Lung microvascular endothelial cell (primary cell): ENCODE measurements at regions not wholly inside any gene's neighbourhood (a gene's known extent, or its start where the extent isn't known, plus 50 kb on each side); places are given as distances from the start of the nearest gene placed in this dataset.
A peak's percentile ranks its signal among the peaks of the same experiment; 100 is the strongest.

Experiments used
- DNase-seq, 2 donors: peaks; one replicate each; pipeline versions ENCODE4 v3.0.0 to v3.0.0-alpha.2; 2010; ENCODE audit warnings: low read depth in 2 of 2

DNA sequence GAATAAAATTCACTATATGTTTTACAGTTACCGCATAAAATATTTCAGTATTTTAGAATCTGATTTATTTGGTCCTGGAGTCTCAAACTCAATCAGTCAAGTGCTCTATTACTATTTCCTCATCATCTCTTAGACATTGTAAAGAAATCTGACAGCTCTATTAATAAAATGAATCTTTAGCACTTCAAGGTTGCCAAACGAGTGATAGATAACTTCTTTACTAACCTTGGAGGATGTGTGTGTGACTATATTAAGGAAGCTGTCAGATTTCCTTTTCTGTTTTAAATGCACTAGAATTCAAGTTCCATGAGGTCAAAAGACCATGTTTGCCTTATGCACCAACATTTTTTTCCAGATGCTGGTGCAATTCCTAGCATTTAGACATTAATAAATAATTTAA, 389.8 kb upstream of the AZI2 start:
- no peak for DNase-seq

DNA sequence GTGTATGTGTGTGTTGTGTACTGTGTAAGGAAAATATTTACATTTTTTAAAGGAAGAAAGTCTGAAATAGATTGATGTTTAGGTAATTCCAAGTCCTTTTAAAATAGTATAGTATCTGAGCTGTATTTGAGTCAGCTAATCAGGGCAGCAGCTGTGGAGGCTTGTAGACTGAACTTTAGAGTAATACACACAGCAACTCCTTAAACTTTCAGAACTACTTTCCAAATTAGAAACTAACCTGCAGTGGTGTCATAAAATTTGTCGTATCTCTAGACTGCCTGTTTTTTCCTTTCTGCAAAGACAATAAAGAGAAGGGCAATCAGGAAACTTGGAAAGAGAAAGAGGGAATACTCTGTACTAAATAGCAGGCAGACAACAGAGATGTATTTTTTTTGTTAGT, 391.0 kb upstream of the AZI2 start:
- DNase-seq = no peak

DNA sequence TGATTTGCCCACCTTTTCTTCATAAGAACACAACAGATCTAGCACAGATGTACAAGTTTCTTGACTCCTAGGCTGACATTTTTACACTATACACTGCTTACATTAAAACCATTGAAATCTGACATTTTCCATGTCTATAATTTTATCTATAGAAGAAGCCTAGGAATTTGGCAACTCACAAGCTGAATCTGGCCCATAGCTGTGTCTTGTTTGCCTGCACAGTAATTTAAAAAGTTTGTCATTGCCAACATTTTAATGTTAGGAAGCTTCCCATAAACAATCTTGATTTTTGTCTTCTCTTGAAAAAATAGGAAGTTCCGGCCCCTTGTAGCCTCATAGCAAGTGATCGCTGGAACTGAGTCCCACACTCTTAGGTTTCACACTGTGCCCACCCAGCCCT, 394.6 kb upstream of the AZI2 start:
- DNase-seq = no peak

DNA sequence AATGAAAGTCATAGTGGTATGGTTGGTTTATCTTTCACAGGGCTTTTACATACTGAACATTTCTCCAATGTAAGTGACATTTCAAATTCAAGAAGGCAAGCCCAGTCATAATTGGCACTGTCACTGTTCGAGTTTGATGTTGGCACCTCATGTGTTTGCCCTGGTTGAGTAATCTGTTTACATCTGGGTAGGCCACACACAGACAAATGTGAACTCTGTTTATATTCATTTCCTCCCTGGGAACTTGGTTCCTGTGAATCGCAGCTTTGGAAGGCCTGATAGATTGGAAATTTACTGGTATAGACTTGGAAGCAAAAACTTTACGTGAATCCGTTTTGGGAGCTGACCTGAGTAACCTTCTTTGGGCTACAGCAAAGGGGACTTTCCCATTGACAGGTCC, 395.2 kb upstream of the AZI2 start:
- DNase-seq = peak; percentile 26 to 80

DNA sequence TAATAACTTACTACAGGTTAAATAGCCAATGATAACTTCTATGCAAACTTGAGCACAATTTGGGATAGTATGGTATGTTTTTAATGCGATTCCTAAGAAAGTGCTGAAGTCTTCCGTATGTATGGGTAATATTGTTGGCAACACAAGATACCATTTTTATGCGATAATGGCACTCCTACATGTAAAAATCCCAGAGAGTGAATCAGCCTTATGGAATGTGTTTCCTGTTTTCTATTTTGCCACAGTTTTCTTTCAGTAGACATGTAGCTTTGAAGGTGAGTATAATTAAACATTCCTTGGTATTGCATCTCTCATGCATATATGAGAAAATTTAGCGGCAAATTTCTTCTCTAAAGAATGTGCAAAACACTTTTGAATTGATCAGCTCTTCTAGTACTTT, 396.8 kb upstream of the AZI2 start:
- DNase-seq = peak; percentile 15 to 72

DNA sequence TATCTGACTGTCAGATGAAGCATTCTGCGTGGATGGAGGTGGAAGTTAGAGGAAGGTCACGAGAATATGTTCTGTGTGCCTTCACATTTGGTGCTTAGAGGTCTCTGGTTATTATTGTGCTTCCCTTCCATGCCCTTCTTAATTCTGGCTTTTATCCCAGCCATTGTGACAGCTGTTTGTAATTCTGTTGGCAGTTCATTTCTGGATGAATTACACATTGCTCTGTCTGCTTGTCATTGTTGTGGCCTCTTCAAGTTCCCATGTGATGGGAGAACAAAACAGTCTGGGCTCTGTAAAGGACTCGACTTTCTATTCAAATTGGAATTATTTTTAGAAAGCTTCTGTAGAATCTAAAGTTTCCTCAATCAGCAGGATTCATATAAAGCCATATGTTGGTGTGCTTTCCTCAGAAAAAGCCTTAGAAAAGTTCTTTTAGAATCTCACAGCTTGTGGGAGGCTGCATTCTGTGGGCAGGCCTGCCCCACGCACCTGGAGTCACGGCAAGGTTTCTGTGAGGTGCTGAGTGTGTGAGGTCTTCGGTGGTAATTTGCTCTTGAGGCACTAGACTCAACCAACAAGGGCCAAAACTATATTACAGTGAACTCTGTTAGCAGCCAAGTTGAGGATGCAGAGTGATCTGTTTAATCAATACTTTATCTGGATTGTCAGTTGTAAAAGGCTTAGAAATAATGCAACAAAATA, 397.4 kb upstream of the AZI2 start:
- peak; percentile 37 to 88 for DNase-seq

DNA sequence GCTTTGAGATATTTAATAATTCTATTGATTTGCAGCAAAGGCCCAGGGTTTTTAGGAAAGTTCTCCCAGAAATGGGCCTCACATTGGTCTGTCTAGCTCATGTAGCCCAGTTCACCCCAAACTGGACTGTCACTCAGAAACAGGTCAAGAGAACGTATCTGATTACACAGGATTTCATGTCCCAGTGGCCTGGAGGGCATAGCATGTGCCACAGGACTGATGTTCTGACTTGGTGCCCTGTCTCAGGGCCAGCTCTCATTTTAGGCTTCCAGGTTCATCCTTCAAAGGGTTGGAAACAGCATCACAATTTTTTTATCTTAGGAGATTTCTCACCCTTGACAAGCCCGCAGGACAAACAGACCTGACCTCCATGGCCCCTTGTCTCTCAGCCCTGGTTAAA, 398.4 kb upstream of the AZI2 start:
- no peak for DNase-seq

DNA sequence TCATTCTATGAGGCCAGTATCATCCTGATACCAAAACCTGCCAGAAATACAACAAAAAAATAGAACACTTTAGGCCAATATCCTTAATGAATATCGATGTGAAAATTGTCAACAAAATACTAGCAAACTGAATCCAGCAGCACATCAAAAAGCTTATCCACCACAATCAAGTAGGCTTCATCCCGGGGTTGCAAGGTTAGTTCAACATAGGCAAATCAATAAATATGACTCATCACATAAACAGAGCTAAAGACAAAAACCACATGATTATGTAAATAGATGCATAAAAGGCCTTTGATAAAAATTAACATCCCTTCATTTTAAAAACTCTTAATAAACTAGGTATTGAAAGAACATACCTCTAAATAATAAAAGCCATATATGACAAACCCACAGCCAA, 403.2 kb upstream of the AZI2 start:
- DNase-seq = no peak

DNA sequence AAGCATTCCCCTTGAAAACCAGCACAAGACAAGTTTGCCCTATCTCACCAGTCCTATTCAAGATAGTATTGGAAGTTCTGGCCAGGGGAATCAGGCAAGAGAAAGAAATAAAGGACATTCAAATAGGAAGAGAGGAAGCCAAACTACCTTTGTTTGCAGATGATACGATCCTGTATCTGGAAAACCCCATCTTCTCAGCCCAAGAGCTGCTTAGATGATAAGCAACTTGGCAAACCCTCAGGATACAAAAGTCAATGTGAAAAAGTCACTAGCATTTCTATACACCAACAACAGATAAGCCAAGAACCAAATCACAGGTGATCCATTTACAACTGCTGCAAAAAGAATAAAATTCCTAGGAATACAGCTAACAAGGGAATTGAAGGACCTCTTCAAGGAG, 403.7 kb upstream of the AZI2 start:
- no peak for DNase-seq

DNA sequence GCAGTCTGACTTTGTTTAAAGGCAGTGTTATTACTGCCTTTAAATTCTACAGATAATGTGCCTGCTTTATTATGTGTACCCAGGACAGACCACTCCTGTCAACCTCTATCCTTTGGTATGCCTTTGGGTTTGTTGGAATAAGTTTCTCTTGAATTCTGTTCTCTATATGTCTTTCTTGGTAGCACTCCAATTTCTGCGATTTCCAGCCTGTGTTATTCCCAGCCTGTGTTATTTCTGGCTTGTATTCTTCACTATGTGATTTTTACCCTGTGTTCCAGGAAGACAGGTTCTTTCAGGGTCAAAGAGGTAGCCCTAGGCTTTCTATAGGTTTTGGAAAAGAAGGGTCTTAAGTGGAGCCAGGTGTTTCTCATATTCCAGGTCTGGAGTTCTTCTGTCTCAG, 407.4 kb upstream of the AZI2 start:
- peak in 1 of 2 donors; percentile 67 for DNase-seq

DNA sequence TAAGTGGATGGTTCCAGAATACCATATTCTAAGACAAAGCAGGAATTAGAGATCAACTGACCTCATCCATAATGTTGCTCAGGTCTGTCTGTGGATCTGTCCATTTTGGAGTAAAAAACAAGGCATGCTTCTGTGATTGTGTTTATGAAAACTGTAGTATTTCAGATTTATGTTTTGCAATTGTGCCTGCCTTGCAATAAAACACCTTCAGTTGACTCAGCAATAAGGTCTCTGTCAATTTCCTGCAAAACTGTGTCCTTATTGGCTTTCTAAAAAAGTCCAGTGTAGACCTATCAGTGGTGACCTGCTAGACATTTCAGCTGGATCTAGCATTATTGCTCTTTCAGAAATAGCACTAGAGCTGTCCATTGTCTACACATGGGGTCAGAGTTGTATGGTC, 409.5 kb upstream of the AZI2 start:
- DNase-seq = no peak

DNA sequence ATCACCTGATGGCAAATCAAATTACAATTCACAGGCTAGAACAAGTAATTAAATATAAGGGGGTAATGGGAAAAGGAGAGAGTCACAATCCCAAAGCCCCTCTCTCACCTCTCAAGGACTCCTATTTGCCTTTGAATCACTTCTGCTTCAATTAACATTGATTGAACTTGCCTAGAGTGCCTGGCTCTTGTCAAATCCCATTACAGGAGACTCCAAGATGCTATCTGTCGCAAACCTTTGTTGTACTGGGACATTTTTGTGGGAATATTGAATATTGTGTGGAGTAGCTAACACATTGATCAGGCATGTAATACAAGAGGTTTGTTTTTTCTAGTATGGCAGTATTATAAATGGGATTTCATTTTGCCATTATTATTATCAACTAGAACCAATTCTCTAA, 412.8 kb upstream of the AZI2 start:
- no peak for DNase-seq

DNA sequence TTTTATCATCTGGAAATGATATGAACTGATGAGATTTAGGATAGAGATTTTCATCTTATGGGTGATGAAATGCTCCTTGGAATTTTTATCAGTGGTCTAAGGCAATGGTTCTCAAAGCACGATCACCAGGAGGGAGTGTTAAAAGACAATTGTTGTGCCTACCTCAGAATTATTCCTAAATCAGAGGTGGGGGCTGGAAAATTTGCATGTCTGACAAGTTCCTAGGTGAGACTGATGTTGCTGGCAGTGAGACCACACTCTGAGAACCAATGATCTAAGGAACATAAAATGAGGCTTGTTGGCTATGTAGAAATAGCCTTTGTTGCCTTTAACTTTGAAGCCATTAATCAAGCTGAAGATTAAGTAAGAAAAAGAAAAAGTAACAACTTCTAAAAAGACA, 416.6 kb upstream of the AZI2 start:
- no peak for DNase-seq

DNA sequence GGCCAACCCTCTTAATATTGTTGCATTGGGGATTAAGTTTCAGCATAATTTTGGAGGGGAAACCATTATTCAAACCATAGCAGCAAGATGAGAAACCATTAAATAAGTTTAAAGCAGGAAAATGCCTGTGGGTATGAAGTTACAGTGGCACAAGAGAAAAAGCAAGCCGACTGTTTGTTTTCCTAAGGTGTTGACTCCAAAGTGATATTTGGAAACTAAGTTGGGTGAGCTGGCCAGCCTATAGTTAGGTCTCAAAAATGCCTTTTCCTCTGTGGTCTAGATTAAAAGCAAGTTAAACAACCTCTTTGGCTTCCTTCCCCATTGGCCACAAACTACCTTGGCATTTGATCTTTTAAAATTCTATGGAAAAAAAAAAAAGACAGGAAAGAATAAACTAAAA, 419.8 kb upstream of the AZI2 start:
- peak in 1 of 2 donors; percentile 31 for DNase-seq

DNA sequence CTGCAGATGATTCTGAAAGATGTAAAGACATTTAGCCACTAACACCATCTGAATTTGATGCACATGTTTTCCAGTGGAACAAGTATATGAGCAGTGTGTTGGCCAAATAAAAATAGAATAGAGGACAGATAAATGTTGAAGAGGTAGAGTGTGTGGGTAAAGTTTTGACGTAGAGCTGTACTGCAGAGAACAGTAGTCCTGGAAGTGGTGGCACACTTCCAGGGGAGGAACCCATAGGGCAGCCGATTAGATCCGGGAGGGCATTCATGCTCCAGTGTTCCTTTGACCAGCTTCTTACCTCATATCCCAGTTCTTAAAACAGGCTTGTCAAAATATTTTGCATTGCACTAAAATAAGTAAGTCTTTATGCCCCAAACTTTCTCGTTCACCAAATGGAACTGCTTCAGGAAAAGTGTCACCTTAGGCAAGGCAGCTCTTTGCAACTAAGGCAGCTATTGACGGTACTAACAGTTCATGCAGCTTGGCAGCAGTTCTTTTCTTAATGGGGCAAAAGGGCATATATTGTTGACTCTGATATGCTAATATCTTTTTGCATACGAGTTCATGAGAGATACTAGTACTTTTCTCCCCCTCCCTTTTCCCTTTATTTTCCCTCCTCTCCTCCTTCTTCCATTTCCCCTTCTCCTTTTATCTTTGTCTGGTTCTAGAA, 429.3 kb upstream of the AZI2 start:
- no peak for DNase-seq

DNA sequence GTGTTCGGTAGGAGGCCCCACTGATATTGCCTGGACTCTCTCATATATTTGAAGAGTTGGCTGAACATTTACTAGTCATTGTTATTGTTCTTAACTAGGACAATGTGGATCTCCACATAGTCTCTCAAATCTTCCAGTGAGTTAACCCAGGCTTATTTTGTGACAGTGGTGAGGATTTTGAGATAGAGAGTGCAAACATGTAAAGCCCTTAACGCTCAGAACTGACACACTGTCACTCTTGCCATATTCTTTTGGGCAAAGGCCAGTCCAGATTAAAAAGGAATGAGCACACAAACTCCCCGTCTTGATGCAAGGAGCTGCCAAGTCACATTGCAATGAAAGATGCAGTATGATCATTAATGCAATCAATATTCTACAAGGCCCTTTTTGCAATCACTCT, 431.9 kb upstream of the AZI2 start:
- no peak for DNase-seq

DNA sequence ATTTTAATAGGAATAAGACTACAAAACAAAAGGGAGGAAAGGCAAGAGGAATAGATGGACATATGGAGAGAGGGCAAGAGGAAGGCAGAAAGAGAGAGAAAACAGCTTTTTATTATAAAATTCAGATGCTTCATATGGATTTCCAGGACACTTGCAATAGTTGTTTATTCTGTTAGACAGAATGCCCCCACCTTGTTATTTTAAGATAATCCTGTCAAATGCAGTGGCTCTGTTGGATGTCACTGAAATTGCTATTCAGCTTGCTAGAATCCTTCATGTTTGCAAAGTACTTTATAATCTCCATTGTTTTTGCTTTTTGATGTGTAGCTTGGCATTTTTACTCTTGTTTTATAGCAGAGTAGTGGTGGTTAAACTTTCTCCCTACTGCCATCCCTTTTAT, 432.4 kb upstream of the AZI2 start:
- DNase-seq = no peak

DNA sequence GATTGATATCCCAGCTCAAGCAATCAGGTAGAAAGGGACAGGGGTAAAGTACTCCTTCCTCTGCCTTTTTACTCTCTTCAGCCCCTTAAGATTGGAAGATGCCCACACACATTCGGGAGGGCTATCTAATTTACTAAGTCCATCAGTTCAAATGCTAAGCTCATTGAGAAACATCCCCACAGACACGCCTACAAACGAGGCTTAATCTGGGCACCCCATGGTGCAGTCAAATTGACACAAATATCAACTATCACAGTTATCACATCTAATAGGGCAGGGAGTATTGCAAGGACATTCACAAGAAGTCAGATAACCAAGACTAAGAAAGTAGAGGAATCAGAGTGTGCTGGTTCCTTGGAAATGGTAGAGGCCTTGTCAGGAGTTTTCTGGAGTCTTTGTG, 437.8 kb upstream of the AZI2 start:
- no peak for DNase-seq

DNA sequence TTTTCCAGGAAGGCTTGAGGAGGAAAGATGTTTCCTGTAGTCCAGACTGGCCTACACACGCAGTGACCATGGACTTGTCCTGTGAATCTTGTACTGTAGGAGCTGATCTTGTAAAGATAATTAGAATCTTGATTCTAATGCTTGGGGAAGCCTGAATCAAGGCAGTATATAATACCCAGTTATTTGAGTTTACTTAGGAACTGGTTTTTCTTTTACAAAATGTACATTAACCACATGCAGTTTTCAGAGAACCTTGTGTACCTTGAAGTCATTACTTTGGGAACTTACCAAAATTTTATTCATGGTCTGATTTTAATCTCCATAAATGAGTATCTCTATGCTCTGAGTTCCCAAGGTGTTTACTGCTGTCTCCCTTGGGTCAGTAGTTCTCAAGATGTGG, 439.9 kb upstream of the AZI2 start:
- no peak for DNase-seq

DNA sequence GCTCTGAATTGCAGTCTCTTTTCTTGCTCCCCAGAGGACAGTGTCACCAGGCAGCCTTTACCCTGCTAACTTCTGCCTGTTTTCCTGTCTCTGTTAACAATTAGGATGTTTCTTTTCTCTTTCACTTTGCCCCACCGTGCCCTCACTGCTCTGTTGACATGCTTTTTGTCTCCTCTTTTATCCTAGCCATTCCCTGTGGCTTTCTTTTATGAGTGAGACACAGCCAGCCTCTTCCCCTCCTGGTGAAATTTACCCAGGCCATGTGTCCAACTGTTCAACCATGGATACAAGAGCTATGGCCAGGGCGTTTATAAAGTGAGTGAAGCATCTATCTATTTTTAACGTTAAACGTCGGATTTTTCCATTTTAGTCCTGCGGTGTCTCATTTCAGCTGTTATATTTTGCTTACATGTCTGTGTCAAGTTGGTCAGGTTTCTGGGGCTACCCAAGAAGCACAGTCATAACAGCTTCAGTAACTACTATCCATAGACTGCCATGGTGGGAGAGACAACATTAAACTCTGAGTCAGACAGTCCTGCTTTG, 443.2 kb upstream of the AZI2 start:
- peak in 1 of 2 donors; percentile 1 for DNase-seq

DNA sequence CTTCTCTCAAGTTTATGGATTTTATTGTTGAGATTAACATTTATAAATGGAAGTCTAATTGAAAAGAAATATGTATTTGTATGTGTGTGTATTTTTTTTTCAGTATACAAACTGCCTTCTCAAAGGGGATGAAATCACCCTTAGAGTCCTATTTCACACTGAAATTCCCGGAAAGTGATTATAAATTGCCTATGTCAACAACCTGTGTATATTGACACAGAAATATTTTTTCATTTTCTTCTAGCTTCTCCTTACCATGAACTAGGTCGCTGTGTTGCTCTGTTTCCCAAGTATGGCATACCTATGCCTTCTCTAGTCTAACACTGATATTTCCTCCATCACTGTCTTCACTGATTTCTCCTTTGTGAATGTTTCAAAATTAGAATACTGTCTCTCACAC, 444.0 kb upstream of the AZI2 start:
- DNase-seq = no peak

DNA sequence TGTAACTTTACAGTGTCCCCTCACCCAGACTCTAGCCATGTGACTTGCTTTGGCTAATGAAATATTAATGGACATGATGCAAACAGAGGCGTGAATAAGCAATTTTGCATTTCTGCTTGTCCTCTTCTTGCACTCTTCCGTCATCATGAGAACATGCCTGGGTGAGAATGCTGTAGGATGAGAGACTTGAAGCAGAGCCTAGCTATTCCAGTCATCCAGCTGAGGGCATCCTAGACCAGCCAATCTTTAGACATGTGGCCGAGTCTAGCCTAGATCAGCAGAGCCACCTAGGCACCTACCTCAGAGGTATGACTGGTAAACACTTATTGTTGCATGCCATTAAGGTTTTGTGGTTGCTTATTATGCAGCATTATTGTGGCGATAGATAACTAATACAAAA, 450.5 kb upstream of the AZI2 start:
- peak; percentile 1 to 12 for DNase-seq

DNA sequence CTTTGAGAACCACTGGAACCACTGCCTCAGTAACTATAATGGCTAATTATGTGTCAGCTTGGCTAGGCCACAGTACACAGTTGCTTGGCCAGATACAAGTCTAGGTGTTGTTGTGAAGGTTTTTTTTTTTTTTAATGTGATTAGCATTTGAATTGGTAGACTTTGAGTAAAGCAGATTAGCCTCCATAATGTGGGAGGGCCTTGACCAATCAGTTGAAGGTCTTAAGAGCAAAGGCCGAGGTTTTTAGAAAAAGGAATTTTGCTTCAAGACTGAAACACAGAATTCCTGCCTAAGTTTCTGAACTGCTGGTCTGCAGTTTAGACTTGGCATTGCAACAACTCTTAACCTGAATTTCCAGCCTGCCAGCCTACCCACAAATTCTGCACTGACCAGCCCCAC, 451.6 kb upstream of the AZI2 start:
- DNase-seq = no peak
